ENCODE measurements at regions not wholly inside any gene's neighbourhood (a gene's known extent, or its start where the extent isn't known, plus 50 kb on each side); places are given as distances from the start of the nearest gene placed in this dataset.

DNA sequence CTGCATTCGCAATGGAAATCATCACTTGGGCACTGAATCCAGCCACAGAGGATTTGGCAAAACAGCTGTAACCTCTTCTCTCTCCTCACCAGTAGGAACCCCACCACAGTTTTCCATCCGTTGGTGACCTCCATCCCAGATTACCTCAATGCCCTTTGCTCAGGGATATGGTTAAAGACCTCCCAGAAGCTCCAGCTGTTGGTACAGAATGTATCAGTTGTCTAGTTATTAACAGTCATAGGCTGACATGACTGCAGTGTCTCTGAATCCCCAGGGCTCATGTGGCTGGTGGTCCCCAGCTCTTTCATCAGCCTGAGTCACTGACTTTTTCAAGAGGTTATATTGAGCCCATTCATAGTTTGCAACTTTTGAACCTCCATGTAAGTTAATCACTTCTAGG lies 189.8 kb upstream of the HHIP start:
- intact Hi-C loops (cut with micrococcal nuclease): no loop called here
- no peak for ATAC-seq (ENCODE audit: low read depth)
- no peak overlapping the region for H3K4ac ChIP-seq (ENCODE audit: low read depth, low read length)
- H4K5ac ChIP-seq (ENCODE audit: low read depth, low read length): no peak overlapping the region
- H3K4me3 ChIP-seq (ENCODE audit: insufficient read depth, low read depth, low read length): no peak overlapping the region
- no peak overlapping the region for H3K14ac ChIP-seq (replicated peaks; ENCODE audit: low read depth, low read length)
- H3K36me3 ChIP-seq (ENCODE audit: control insufficient read depth, insufficient read depth, low read length): no peaks in the 10 kb centered on the region
- H2BK20ac ChIP-seq (ENCODE audit: low read depth, low read length): no peak overlapping the region
- DNase-seq: no peak
- H3K79me1 ChIP-seq (ENCODE audit: low read depth in 1 of 2, low read length in 2 of 2): no peaks in the 10 kb centered on the region
- H3K9ac ChIP-seq (ENCODE audit: low read depth, low read length): no peak overlapping the region
- H3K9me1 ChIP-seq (ENCODE audit: insufficient read depth, low read length): no peaks in the 10 kb centered on the region
- WGBS, 2 experiments (ENCODE audit: extremely low coverage in 2 of 2, insufficient read length in 1 of 2): no CpG with 5 or more reads among the region's 2 CpGs
- H4K91ac ChIP-seq (ENCODE audit: insufficient read depth, low read depth, low read length): no peak overlapping the region
- no peak overlapping the region for H2AK9ac ChIP-seq (replicated peaks; ENCODE audit: low read depth, low read length, poor library complexity)
- H2AK5ac ChIP-seq (ENCODE audit: low read depth, low read length): no peak overlapping the region
- no peak for TF ChIP-seq RFX5 (IDR thresholded peaks at IDR 0.05; ENCODE audit: low read depth, low read length)
- no peak for TF ChIP-seq MXI1 (IDR thresholded peaks at IDR 0.05; ENCODE audit: borderline replicate concordance, low read depth, low read length)
- TF ChIP-seq ELK1 (IDR thresholded peaks at IDR 0.05; ENCODE audit: borderline replicate concordance, low read depth, low read length): no peak
- no peak for TF ChIP-seq POLR2A (IDR thresholded peaks at IDR 0.05; ENCODE audit: low read depth, low read length)
- ChIA-PET POLR2A (ENCODE audit: unreplicated experiment) (no interaction called here), CTCF (no interaction called here)
- BruUV-seq (replicated peaks): no TSS peak
- no peaks in the 10 kb centered on the region for H3K9me3 ChIP-seq (ENCODE audit: control insufficient read depth, insufficient read depth, low read length)
- no peak overlapping the region for H4K8ac ChIP-seq (ENCODE audit: low read depth in 2 of 2, low read length in 2 of 2)
- H2AFZ ChIP-seq (replicated peaks; ENCODE audit: low read length, poor library complexity): no peak overlapping the region
- no peak overlapping the region for H3K4me2 ChIP-seq (ENCODE audit: low read depth, low read length)
- H2BK5ac ChIP-seq (ENCODE audit: low read depth, low read length, poor library complexity, severe bottlenecking): no peak overlapping the region
- H3K27ac ChIP-seq (ENCODE audit: insufficient read depth, low read length): no peak overlapping the region
- H3K18ac ChIP-seq (ENCODE audit: low read depth, low read length): no peak overlapping the region
- no peak overlapping the region for H3K23ac ChIP-seq (ENCODE audit: low read depth, low read length)
- H3K27me3 ChIP-seq (ENCODE audit: control insufficient read depth, insufficient read depth, low read length): no peaks in the 10 kb centered on the region
- in situ Hi-C loops (cut with MboI; ENCODE audit: low sequenced_read_pairs): no loop called here
- dilution Hi-C loops (cut with HindIII; ENCODE audit: low sequenced_read_pairs, unreplicated experiment): no loop called here
- no peak overlapping the region for H2BK120ac ChIP-seq (ENCODE audit: low read depth, low read length)
- no peak overlapping the region for H2BK15ac ChIP-seq (ENCODE audit: low read depth, low read length)
- no peak overlapping the region for H3K56ac ChIP-seq (ENCODE audit: extremely low read depth, insufficient read depth, low read length)
- H4K20me1 ChIP-seq (ENCODE audit: insufficient read depth, low read length): no peaks in the 10 kb centered on the region
- H3K4me1 ChIP-seq (ENCODE audit: control insufficient read depth, insufficient read depth, low read length): no peaks in the 10 kb centered on the region
